HG02763 (cell line): ENCODE measurements at regions not wholly inside any gene's neighbourhood (a gene's known extent, or its start where the extent isn't known, plus 50 kb on each side); places are given as distances from the start of the nearest gene placed in this dataset.
"Not testable (repeated sequence)": the region's sequence is repeated elsewhere in the genome, so short reads cannot be mapped to it uniquely, and the experiment has no call there.

Experiments
- ATAC-seq: cut with Tn5 transposase; IDR thresholded peaks from one replicate; pipeline ENCODE4 v1.9.1; 2021; ENCODE audit warnings: mild to moderate bottlenecking, moderate library complexity; ENCODE audit not compliant: unreplicated experiment

DNA sequence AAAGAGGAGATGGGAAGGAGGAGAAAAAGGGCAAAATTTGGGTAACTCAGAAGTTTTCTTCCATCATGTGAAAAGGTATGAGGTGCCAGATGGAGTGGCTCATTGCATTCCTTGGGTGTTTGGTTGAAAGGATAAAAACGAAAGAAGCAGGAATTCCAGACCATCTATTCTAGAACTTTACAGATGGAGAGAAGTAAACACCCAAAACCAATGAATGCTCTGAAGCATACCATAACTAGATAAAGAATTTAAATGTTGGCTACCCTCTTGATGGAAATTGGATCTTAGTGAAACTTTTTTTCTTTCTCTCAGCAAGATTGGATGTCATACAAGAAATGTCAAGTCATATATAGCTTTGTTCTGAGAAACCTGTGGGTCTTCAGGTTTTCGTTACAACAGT lies 175.6 kb upstream of the FAR2 start:
- ATAC-seq = no peak

DNA sequence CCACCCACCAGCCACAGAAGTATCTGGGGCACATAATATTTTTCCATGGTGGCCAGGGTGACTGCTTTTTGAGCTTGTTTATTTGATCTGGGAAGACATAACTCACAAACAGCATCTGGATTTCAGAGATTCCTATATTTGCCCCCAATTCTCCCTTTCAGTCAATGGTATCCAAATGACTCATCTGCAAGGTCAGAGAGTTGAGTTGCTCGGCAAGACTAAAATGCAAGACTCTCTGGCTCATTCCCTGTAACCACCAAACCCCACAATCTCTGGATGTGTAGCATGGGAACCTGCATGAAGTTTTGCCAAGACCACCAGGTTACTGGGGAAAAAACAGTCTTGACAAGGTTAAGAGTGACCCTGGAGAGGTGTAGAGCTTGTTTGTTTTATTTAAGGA lies 174.9 kb upstream of the FAR2 start:
- no peak for ATAC-seq

DNA sequence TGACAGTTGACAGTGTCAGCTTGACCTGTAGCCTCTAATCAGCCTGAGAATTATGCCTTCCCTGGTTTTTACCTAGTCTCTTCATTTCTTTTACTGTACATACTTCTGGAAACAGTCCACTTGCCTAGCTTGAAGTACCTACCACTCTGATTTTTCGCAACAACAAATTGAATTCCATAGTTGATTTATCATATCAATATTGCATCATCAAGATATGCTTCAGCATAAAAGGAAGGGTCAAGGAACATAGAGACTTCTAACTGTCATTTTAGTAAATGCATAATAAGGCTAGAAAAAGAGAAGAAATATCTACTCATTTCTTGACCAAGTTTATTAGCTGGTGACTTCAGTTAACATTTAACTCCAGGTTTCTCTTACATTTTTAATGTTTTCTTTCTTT lies 174.2 kb upstream of the FAR2 start:
- no peak for ATAC-seq

DNA sequence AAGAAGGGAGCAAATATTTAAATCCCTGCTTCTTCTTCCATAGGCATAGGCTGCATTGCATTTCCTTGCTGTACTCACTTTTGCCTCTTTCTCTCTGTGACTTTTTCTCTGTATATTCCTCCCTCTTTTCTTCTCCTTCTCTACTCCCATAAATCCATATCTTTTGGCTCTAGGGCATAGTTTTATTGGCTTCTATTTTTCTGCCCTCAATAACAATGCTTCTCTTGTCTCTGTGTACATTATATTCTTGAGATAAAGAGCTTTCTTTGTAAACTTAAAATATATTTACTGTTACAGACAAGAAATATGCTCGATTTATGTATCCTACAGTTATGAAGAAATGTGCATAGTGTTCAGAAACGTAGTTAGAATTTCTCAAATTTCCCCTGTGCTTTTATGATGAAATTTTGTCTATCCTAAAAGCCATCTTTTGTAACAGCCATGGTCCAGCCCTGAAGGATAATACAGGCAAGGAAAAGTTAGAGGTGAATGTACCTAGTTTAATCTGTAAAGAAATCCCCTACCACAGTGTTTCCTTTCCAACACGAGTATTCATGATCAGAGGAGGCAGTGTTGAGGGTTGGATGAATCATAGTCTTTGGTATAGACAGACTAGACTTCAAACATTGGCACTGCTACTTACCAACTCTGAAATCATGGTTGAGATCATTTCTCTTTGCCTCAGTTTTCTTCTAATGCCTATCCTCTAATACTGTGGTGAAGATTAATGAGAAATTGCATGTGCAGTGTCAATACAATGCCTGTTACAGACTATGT lies 173.3 kb upstream of the FAR2 start:
- ATAC-seq = no peak

DNA sequence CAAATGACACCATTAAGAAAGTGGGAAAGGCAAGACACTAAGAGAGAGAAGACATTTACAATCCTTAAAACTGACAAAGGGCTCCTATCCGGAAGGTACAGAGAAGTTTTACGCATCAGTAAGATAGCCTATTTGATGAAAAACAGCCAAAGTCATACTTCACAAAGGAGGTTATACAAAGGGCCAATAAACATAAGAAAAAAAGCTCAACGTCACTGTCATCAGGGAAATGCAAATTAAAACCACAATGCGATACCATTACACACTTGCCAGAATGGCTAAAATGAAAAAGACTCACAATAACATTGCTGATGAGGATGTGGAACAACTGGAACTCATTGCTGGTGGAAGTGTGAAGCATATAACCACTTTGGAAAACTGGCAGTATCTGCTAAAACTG lies 168.6 kb upstream of the FAR2 start:
- no peak for ATAC-seq

DNA sequence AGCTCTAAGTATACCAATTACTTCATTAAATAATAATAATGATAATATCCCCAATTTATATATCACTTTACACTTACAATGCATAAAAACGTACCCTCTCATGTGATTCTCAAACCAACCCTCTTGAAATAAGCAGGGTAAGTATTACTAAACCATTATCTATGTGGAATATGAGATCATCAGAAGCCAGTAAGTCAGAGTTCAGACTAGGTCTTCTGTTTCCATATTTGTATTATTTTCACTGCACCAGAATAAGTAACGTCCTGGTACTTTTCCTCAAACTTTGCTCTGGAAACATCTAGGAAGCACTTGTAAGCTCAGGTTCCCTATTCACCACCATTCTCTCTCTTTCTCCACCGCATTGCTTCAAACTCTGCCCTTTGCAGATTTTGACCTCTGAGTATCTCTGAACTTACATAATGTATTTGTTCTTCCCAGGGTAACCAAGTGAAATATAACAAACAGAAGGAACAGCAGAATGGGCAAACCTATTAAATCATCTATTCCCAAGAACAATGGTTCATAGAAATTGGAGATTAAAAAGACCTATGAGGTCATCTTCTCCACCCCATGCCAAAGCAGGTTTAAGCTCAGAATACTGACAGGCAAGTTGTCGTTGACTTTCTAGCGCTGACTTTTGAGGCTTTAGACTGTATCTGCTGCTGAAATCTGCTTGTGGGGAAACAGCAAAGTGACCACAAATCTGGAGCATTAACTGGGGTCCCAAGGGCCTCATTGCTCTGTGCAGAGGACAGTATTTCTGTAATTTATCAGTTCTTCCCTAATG lies 161.3 kb upstream of the FAR2 start:
- ATAC-seq = no peak

DNA sequence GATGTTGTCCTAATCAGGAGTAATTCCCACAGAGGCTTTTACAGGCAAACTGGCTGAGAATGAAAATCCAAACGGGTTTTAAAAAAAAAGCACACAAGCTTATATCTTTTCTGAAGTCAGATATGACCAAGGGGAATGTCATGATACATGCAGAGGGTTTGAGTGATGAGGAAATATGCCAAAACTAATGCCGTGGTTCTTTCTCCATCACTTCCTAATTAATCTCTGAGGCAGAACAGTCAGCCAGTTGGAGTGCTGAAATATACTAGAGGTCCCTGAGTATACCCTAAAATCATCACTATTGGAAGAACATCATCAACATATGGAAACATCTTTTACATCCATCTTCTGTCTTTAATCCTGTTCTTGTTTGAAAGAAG lies 160.8 kb upstream of the FAR2 start:
- ATAC-seq = no peak

DNA sequence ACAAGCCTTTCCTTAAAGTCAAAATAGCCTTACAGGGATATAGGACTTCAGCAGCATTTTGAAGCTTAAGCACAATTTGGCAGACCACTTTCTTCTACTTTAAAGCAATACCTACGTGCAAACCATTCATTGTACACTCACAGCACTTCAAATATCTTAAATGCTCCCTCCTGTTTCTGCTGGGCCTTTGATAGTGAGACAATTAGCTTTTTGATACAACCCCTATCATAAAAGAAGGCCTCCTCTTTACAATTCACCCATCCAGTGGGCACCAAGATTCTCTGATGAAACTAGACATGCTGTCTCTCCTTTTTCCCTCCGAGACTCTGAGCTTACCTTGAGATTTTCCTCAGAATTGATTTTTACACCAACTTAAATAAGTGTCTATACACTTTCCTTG lies 157.5 kb upstream of the FAR2 start:
- ATAC-seq = no peak

DNA sequence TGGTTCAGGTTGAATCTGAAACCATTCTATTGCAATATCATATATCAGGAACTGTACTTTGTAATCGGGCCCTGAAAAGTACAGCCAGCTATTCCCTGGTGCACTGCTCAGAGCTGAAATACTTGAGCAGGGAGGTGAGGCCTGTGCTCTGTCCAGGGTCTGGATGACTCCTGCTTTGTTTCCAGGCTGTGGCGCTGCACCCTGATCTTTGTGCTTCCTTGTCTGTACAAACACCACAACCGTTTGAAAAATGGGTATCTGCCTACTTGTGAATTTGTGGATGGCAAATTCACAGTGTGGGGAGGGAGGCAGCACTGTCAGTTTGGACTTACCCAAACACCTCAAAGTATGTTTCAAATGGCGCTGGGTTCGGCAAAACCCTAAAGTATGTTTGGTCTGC lies 155.4 kb upstream of the FAR2 start:
- ATAC-seq = no peak

DNA sequence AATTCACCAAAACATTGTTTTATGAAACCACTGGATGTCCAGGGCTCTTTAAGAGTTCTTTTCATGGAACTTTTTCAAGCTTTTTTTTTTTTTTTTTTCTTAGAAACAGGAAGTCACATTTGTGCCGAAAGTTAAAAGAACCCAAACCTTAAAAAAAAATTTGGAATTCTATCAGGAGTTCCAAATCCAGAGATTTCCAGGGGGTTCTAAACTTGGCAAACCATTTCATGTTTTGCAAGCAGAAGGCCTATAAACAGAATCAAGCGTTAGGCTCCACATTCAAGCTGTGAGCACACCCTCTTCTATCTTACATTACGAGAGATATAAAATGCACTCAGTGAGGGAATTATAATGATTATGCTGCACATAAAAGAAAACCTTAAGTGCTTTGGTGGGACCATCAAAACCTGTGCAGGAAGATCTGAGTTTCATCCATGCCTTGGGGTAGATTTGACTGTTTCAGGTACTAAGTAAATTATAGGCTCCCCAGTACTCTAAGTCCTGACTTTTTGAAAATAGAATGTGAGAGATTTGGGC lies 154.8 kb upstream of the FAR2 start:
- no peak for ATAC-seq

DNA sequence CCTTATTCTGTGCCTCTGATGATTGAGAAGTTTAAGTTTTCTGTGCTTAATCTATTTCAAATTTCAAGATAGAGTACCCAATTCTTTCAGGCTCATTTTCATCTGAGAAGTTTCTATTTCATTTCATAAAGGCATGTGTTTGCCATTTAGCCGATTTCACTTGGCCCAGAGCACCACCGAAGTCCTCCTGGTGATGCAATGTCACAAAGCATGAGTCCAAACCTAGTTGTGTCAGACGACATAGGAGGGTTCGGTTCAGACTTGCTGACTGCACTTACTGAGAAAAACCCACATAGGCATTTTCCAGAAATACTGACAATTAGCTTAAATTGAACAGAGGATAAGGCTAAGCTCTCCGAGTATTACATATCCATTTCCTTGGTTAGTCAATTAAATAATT lies 152.4 kb upstream of the FAR2 start:
- no peak for ATAC-seq

DNA sequence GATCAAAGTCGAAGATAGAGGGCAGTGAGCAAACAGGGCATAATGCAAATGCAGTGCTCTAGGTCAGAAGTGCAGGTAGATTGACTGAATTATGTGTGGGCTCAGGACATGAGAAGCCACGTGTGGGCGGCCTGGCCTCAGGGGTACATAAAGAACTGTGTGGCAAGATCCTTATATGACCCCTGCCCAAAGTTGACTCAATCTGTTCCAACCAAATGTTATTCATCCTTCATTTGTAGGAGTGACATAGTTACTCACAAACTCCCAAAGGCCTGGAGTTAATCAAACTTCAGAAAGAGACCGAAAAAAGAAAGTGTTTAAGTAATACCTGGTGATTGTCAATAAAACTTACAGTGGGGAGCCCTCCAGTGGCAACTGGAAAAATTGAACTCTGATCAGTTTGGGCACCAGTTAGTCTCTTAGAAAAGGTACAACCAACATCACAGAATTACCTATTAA lies 150.4 kb upstream of the FAR2 start:
- ATAC-seq = no peak

DNA sequence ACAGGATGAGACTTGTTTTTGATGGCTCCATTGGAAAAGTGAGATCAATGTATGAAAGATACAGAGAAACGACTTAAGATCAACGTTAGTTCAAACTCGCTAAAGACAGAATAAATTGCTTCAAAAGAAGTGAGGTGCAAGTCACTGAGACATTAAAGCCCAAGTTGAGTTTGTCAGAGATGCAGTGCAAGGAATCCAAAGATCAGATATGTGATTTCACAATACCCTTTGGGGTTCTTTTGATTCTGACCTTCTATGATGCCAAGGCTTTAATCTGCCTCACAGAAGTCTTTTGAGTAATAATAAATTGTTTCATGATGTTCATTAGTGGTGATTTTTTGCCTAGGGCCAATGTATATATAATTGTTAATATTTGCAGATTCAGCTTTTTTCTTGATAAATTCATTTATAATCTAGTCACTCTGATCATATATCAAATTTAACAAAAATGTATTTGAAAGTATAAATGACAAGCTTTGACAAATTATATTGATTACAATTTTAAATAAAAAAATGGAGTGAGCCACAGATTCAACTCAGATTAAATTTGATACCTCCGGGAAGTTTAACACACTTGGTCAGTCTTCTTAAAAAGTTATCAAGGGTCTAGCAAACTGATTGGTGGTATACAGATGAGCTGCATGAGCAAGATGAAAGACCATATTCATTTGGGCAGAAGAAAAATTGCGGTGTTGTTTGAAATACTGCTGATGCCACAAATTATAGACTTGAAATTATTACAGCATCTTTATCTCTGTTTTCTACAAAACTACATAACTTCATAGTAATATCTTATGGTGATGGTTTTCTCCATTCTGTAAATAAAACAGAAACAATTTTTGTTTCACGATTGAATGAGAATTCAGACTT lies 144.8 kb upstream of the FAR2 start:
- no peak for ATAC-seq

DNA sequence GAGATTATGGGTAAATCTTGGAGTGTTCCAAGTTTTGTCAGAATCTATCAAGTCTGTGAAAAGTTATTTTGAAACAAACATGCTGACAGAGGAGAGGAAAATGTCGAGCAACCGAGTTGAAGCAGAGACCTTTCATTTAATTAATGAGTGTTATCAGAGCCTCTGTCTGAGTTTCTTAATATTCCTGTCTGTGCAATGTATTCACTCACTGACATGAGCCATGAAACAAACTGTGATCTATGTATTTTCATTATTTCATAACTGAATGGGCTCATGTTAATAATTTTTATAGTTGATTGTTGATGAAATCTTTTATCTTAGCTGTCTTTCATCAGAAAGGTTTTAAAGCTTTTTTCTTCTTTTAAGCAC lies 144.2 kb upstream of the FAR2 start:
- ATAC-seq = no peak

DNA sequence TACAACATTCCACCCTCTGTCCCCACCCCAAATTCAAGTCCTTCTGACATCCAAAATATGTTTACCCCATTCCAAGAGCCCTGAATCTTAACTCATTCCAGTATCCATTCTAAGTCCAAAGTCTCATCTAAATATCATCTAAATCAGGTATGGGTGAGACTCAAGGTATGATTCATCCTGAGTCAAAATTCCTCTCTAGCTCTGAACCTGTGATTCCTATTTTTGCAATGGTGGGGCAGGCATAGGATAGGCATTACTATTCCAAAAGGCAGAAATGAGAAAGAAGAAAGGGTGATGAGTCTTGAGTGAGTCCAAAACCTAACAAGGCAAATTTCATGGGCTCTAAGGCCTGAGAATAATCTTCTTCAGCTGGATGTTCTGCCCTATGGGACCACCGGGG lies 140.3 kb upstream of the FAR2 start:
- no peak for ATAC-seq

DNA sequence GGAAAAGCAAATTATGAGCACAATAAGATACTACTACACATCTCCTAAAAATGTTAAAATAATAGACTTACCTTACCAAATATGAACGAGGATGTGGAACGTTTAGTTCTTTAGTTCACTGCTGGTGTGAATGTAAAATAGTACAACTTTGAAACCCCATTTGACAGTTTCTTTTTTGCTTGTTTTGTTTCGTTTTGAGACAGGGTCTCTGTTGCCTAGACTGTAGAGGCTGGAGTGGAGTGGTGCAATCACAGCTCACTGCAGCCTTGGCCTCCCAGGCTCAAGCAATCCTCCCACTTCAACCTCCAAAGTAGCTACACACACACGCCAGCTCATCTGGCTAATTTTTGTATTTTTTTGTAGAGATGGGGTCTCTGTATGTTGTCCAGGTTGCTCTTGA lies 136.4 kb upstream of the FAR2 start:
- no peak for ATAC-seq

DNA sequence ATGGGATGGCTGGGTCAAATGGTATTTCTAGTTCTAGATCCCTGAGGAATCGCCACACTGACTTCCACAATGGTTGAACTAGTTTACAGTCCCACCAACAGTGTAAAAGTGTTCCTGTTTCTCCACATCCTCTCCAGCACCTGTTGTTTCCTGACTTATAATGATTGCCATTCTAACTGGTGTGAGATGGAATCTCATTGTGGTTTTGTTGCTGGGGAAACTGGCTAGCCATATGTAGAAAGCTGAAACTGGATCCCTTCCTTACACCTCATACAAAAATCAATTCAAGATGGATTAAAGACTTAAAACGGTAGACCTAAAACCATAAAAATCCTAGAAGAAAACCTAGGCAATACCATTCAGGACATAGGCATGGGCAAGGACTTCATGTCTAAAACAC lies 131.5 kb upstream of the FAR2 start:
- not testable (repeated sequence) for ATAC-seq

DNA sequence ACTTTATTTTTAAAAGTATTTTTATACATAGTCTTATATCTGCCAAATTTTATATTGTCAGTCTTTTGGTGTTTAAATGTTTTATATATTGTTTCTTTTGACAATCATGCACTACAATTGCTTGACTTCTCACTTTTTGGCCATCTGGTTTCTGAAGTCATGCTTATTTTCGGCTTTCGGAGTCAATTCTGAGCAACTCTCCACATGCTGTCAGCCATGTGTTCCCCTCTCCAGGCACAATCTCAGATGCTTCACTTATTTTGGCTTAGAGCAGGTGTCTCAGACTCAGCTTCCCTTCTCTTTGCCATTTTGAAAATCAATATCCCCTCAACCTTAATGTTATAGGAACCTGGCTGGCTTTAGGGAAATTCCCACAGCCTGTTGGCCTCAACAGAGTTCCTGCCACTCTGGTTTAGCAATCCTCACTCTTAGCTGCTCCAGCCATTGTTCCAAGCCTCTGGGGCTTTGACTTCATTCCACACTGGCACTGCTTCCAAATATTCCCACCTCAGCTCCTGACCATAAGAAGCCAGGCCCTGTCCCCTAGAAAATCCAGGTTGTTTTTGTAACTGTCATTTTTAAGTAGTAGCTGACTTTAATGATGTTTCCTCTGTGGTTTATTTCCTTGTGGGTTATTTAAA lies 125.5 kb upstream of the FAR2 start:
- no peak for ATAC-seq

DNA sequence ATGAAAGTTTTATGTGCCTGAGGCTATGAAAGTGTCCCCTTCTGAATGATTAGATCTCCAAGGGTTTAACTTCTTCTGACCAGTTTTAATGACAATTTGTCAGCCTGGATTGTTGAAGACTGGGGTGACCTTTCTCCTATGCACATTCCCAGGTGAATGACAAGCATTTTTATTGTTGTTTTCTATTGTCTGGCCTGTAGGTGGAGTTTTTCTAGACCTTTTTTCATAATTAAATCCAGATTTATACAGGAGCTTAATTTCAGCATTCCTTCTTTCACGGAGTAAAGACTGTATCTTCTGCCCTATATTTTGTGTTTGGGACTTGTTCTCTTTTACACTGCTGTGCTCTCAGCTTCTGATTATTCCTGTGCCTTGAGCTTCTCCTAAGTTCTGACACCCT lies 125.0 kb upstream of the FAR2 start:
- no peak for ATAC-seq

DNA sequence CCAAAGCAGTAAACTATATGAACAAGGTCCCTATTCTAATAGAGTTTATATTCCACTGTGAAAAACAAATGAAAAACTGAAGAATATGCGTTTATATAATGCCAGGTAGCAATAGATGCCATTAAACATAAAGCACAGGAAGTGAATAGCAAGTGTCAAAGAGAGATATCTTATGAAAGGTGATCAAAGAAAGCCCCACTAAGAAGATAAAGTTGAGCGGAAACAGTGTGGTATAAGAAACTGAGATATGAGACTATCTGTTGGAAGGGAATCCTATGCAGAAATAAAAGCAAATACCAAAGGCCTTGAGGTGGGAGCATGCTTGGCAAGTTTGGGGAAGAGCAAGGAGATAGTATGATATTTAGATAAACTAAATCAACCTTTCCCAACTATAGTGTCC lies 123.1 kb upstream of the FAR2 start:
- no peak for ATAC-seq

DNA sequence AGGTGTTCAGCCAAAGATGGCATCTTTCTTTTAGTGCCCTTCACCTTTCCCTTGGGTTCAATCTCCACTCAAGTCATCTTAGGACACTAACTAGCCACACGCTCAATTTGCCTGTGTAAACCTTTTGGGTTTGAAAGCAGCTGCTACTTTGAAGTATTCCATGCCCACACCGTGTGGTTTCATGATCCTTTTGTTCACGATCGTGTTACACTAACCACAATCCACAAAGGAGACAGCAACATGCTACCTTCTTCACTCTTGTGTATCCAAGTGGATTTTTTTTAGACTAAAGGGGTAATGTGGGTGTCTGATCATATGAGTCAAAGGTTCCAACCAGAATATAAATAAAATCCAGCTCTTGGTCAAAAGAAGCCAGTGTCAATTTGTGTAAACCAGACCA lies 122.7 kb upstream of the FAR2 start:
- ATAC-seq = no peak
